ENCODE measurements at regions not wholly inside any gene's neighbourhood (a gene's known extent, or its start where the extent isn't known, plus 50 kb on each side); places are given as distances from the start of the nearest gene placed in this dataset.

DNA sequence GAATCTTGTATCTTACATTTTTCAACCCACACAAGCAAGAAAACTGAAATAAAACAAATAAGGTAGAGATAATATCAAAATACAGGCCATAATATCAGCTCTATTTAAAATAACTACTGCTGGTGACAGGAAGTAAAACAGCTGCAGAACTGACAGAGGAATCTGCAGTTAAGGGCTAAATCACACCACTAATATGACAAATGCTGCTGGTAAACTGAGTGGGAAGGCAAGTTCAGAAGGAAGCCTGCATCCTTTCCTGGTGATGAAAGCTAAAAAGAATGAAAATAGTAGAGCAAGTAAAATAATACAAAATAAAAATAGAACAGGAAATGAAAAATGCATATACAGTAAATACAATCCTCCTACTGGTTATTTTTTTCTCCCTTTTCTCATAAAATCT, 1293.7 kb upstream of the C9orf72 start:
- no peak overlapping the region for H3K27ac ChIP-seq
- no peaks in the 10 kb centered on the region for H3K9me3 ChIP-seq
- no peaks in the 10 kb centered on the region for H3K27me3 ChIP-seq
- no peaks in the 10 kb centered on the region for H3K36me3 ChIP-seq
- no peak overlapping the region for H3K4me3 ChIP-seq
- H3K4me1 ChIP-seq, result no peaks in the 10 kb centered on the region
- TF ChIP-seq, protein P1, sequence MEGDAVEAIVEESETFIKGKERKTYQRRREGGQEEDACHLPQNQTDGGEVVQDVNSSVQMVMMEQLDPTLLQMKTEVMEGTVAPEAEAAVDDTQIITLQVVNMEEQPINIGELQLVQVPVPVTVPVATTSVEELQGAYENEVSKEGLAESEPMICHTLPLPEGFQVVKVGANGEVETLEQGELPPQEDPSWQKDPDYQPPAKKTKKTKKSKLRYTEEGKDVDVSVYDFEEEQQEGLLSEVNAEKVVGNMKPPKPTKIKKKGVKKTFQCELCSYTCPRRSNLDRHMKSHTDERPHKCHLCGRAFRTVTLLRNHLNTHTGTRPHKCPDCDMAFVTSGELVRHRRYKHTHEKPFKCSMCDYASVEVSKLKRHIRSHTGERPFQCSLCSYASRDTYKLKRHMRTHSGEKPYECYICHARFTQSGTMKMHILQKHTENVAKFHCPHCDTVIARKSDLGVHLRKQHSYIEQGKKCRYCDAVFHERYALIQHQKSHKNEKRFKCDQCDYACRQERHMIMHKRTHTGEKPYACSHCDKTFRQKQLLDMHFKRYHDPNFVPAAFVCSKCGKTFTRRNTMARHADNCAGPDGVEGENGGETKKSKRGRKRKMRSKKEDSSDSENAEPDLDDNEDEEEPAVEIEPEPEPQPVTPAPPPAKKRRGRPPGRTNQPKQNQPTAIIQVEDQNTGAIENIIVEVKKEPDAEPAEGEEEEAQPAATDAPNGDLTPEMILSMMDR (IDR thresholded peaks at IDR 0.05), result no peak
- TF ChIP-seq POLR2AphosphoS5 (IDR thresholded peaks at IDR 0.05) (no peak), POLR2A (IDR thresholded peaks at IDR 0.05) (no peak), EP300 (IDR thresholded peaks at IDR 0.05) (no peak)
- intact Hi-C loops (cut with DNase I), result no loop called here
- no peak for DNase-seq

DNA sequence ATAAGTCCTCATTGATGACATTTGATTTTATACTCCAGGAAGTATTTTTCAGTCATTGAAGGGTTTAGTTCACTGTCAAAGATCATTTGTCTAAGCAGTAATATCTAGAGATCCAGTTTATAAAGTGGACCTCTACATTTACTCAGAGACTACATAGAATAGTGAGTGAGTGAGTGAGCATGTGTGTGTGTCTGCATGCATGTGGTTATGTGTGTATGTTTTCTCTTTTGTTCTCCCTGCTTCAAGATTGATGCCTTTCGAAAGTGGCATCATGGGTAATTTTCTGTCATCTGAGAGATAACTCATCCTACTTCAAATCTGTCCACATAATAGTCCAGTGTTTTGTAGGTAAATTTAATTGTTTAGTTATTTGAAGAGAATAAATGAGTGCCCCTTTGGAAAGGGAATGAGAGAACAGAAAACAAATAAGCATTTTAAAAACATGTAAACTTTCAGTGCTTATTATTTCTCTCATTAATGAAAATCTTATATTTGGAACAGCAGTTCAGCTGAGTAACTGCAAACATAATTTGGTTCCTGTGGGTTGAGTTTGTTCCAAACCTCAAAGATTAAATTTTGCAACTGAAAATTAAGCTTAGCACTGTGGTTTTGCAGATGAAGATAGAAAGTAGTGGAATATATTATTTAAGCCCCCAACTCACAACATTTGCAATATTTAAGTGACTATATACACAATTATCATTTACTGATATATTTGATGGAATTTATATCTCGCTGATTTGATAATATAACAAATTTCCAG, 1295.1 kb upstream of the C9orf72 start:
- no peaks in the 10 kb centered on the region for H3K27me3 ChIP-seq
- no peak for DNase-seq
- 86 to 91% methylated on average over 2 of the region's 2 CpGs for WGBS, 2 donors
- H3K4me1 ChIP-seq, result no peaks in the 10 kb centered on the region
- no peak overlapping the region for H3K4me3 ChIP-seq
- H3K36me3 ChIP-seq, result no peaks in the 10 kb centered on the region
- no peak for TF ChIP-seq EP300 (IDR thresholded peaks at IDR 0.05)
- intact Hi-C loops (cut with DNase I), result no loop called here
- no peak overlapping the region for H3K27ac ChIP-seq
- H3K9me3 ChIP-seq, result no peaks in the 10 kb centered on the region

DNA sequence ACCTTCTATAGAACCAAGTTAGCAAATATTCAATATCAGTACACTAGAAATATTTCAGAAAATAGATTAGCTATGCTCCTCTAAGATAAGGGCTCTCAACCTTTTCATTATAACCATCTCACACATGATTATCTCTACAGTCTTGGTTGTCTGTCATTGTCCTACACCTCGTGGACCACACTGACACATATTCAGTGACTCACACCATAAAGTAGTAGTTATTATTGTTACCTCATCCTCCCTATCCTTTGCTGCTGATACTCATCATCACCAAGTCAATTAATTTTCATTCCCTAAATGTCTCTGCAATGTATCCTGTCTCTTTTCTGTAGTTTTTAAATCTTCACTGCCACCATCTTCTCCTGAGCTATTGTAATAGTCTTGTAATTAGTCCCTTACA, 1309.2 kb upstream of the C9orf72 start:
- TF ChIP-seq, protein P1 (IDR thresholded peaks at IDR 0.05), result no peak
- no peak for TF ChIP-seq POLR2AphosphoS5 (IDR thresholded peaks at IDR 0.05)
- TF ChIP-seq EP300 (IDR thresholded peaks at IDR 0.05), result no peak
- TF ChIP-seq POLR2A (IDR thresholded peaks at IDR 0.05), result no peak
- no peaks in the 10 kb centered on the region for H3K9me3 ChIP-seq
- H3K4me1 ChIP-seq, result no peaks in the 10 kb centered on the region
- H3K36me3 ChIP-seq, result no peaks in the 10 kb centered on the region
- intact Hi-C loops (cut with DNase I), result no loop called here
- DNase-seq, result no peak
- H3K4me3 ChIP-seq, result no peak overlapping the region
- WGBS, 2 donors, result 28 to 69% methylated on average over 1 of the region's 1 CpG
- H3K27ac ChIP-seq, result no peak overlapping the region
- no peaks in the 10 kb centered on the region for H3K27me3 ChIP-seq

DNA sequence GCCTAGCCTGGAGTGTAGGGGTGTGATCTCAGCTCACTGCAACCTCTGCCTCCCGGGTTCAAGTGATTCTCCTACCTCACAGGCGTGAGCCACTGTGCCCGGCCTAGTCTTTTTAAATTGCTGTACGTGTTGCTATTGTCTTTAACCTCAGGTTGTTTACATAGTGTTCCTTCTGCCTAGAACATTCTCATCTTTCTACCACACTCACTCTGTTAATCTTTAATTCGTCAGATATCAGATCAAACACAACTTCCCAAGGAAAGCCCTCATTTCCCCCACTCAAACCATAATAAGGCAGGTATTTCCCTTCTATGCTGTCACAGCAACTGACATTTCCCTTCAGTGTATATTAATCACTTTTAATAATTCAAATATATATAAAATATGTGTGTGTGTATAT, 1310.0 kb upstream of the C9orf72 start:
- no peak for DNase-seq
- Histone ChIP-seq H3K27ac (no peak overlapping the region), H3K9me3 (no peaks in the 10 kb centered on the region), H3K4me1 (no peaks in the 10 kb centered on the region), H3K36me3 (no peaks in the 10 kb centered on the region), H3K4me3 (no peak overlapping the region), H3K27me3 (no peaks in the 10 kb centered on the region)
- 7 to 35% methylated on average over 5 of the region's 5 CpGs for WGBS, 2 donors
- TF ChIP-seq EP300 (IDR thresholded peaks at IDR 0.05) (no peak), POLR2AphosphoS5 (IDR thresholded peaks at IDR 0.05) (no peak), POLR2A (IDR thresholded peaks at IDR 0.05) (no peak)
- TF ChIP-seq, protein P1 (IDR thresholded peaks at IDR 0.05), result no peak
- intact Hi-C loops (cut with DNase I), result no loop called here

DNA sequence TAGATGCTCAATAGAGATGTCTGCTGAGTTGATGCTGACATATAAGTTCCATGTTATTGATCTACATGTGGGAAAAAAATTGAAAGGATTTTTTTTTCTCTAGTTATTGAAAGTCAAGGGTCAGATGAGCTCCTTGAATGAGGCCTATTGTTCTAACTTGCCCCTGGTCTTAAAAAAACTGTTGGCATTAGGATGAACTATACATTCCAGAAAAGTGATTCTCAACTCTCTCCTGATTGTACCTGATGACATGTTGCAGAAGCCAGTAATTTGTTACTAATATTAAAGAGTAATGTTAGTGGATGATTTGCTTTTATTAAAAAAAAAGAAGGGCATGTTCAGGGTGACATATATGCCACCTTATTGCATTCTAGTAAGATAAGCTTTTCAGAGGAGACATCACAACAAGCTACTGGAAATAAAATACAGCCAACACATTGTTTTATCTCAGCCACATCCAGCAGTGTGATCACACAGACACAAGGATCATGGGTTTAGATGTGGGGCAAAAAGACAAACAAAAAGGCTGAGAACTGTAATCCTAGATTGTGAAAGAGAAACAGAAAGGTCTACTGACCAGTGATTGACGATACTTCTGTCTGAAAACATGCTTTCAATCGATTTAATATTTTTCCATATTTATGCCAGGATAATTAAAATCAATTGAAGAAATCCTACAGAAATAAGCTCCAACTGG, 1314.1 kb upstream of the C9orf72 start:
- intact Hi-C loops (cut with DNase I), result no loop called here
- Histone ChIP-seq H3K36me3 (no peaks in the 10 kb centered on the region), H3K9me3 (no peaks in the 10 kb centered on the region), H3K4me1 (no peaks in the 10 kb centered on the region), H3K4me3 (no peak overlapping the region), H3K27me3 (no peaks in the 10 kb centered on the region), H3K27ac (no peak overlapping the region)
- 84 to 87% methylated on average over 2 of the region's 2 CpGs for WGBS, 2 donors
- no peak for DNase-seq
- TF ChIP-seq POLR2A (IDR thresholded peaks at IDR 0.05), result no peak
- TF ChIP-seq POLR2AphosphoS5 (IDR thresholded peaks at IDR 0.05), result no peak
- TF ChIP-seq, protein P1 (IDR thresholded peaks at IDR 0.05), result no peak
- TF ChIP-seq EP300 (IDR thresholded peaks at IDR 0.05), result no peak

All from sigmoid colon (tissue), 6 donors.